Fibroblast of pulmonary artery (primary cell): ENCODE measurements at regions not wholly inside any gene's neighbourhood (a gene's known extent, or its start where the extent isn't known, plus 50 kb on each side); places are given as distances from the start of the nearest gene placed in this dataset.

Experiments used
- DNase-seq: peaks from one replicate; pipeline ENCODE4 v3.0.0-alpha.2; 2010; ENCODE audit warnings: low read depth
- H3K4me3 ChIP-seq: replicated peaks from 2 replicates; pipeline ENCODE4 v1.5.1; 2011; ENCODE audit warnings: low read depth, mild to moderate bottlenecking, control low read depth, low read length, moderate library complexity
- TF ChIP-seq, protein P1 (sequence below): IDR thresholded peaks from 2 replicates; pipeline ENCODE4 v1.5.1; 2011; ENCODE audit warnings: mild to moderate bottlenecking, control low read depth, low read length, inconsistent platforms; ENCODE audit errors: missing control alignments

DNA sequence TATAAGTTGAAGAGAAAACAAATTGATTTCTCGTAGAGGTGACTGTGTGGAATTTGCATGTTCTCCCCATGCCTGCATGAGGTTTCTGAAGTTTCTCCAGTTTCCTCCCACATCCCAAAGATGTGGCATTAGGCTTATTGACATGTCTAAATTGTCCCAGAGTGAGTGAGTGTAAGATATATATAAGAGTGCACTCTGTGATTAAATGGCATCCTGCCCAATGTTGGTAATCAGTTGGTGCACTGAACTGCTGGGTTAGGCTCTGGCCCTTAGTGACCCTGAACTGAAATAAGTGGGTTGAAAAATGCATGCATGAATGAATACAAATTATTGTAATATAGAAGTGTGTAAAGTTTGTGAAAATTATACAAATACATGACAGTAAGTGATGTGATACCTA is 1106.5 kb downstream of the TECRL start:
- TF ChIP-seq, protein P1, sequence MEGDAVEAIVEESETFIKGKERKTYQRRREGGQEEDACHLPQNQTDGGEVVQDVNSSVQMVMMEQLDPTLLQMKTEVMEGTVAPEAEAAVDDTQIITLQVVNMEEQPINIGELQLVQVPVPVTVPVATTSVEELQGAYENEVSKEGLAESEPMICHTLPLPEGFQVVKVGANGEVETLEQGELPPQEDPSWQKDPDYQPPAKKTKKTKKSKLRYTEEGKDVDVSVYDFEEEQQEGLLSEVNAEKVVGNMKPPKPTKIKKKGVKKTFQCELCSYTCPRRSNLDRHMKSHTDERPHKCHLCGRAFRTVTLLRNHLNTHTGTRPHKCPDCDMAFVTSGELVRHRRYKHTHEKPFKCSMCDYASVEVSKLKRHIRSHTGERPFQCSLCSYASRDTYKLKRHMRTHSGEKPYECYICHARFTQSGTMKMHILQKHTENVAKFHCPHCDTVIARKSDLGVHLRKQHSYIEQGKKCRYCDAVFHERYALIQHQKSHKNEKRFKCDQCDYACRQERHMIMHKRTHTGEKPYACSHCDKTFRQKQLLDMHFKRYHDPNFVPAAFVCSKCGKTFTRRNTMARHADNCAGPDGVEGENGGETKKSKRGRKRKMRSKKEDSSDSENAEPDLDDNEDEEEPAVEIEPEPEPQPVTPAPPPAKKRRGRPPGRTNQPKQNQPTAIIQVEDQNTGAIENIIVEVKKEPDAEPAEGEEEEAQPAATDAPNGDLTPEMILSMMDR, result no peak
- no peak overlapping the region for H3K4me3 ChIP-seq
- DNase-seq, result no peak

DNA sequence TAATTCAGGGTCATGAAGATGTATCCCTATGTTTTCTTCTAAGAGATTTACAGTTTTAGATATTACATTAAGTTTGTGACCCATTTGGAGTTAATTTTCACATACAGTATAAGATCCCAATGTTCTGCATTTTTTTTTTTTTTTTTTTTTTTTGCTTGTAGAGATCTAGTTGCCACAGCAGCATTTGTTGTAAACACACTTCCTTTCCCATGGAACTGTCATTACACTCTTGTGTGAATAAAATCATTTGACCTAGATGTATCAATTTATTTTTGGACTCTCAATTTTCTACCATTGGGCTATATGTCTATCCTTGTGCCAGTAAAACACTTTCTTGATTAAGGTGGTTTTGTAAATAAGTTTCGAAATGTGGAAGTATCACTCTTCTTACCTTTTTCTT is 1107.2 kb downstream of the TECRL start:
- DNase-seq, result no peak
- H3K4me3 ChIP-seq, result no peak overlapping the region
- TF ChIP-seq, protein P1, result no peak

DNA sequence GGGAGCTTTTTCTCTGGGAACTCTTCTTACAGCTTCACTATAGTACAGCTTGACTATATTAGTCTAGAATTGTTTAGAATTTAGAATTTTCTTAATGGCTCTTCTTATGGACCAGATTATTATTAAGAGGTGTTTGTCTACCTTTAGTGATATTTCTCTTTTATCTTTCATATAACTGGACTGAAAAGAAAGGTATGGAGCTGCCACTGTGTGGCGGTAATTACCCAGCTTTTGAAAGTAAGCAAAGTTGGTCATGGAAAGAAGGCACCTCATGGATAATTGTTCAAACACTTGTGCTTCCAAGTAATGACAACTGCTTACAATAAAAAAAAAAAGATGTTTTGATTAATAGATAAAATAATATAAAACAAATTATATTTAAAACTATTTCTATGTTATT is 1112.5 kb downstream of the TECRL start:
- H3K4me3 ChIP-seq, result no peak overlapping the region
- TF ChIP-seq, protein P1, result no peak
- DNase-seq, result no peak

DNA sequence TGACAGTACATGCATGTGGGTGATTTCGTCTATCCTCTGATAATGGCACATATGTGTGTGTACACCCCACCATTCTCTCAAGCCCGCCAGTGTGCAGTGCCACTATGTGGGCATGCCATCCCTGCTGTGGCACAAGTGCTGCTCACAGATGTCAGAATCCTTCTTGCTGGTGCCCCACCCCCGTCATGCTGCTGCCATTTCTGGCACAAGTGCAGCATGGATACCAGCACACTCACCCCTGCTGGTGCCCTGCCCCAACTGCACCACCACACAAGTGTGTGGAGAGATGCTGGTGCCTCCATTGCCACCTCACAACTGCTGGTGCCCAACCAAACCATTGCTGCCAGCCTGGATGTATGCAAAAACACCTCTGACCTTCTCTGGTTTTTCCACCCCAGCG is 1133.8 kb downstream of the TECRL start:
- no peak for DNase-seq
- TF ChIP-seq, protein P1, result no peak
- H3K4me3 ChIP-seq, result no peak overlapping the region

DNA sequence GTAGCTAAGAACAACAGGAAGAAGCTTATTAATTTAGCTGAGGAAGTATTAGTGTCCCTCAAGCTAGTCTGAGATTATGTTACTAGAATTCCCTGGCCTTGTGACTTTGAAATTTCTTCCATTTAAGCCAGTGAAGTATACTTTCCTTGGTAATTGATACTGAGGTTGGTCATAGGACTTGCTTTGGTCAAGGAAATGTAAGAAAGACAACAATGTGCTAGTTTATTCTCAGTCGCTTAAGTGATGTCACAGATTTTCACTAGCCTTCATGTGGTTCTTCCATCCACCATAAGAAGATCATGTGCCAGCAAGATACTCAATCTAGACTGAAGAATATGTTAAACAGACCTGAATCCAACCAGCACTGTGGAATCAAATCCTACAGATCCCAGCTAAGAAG is 1140.1 kb downstream of the TECRL start:
- no peak for DNase-seq
- TF ChIP-seq, protein P1, result no peak
- no peak overlapping the region for H3K4me3 ChIP-seq

DNA sequence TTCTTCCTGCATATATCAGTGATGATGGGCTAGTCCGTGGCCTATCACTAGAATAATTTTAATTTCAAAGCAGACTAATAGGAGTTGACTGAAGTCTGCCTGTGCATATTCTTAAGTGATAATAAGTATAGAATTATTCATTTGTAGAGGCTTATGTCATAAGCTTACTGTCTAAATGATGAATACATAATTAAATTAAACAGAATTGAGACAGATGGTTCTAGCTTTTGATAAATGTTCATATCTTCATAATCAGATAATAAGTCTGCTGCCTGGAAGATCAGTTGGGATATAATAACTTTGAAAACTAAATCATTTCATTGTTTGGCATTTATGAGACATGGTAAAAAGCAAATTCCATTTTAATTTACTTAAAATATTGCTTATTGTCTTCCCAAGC is 1175.6 kb downstream of the TECRL start:
- DNase-seq, result no peak
- no peak overlapping the region for H3K4me3 ChIP-seq
- TF ChIP-seq, protein P1, result no peak

DNA sequence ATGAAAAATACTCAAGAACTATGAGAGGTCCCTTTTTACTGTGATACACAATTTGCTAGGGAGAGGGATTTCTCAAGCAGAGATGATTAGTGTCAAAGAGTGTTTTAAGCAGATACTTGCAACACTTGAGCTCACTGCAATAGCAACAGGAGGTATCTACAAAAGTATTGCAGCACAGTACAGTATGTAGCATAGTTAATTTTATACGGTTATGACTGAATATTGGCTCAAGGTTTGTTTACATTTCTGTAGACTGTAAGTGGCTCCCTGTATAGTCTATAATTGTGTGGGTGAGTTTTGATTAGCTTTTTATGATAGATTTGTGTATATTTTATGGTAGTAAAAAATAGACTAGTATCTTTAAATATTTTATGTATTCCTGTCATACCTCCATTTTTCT is 1177.2 kb downstream of the TECRL start:
- TF ChIP-seq, protein P1, result no peak
- DNase-seq, result no peak
- no peak overlapping the region for H3K4me3 ChIP-seq
